ENCODE measurements at regions not wholly inside any gene's neighbourhood (a gene's known extent, or its start where the extent isn't known, plus 50 kb on each side); places are given as distances from the start of the nearest gene placed in this dataset.

GRCh38 chr1:38589036-38589435 is 270.5 kb downstream of the RRAGC start (continued):
- no peak for TF ChIP-seq ERG (CRISPR knock-in tag; IDR thresholded peaks at IDR 0.05)
- TF ChIP-seq KAT7 (CRISPR knock-in tag; IDR thresholded peaks at IDR 0.05; ENCODE audit: borderline replicate concordance): no peak
- no peak for TF ChIP-seq ZNF425 (CRISPR knock-in tag; conservative IDR thresholded peaks at IDR 0.05)
- TF ChIP-seq HMGXB4 (CRISPR knock-in tag; IDR thresholded peaks at IDR 0.05): no peak
- TF ChIP-seq FOXP4 (CRISPR knock-in tag; IDR thresholded peaks at IDR 0.05): no peak

- Mint-ChIP-seq H3K27me3 (ENCODE audit: low read depth) (no peaks in the 10 kb centered on the region), H3K27ac (no peak overlapping the region), H3K4me3 (no peak overlapping the region), H3K9me3 (peaks cover 20% of the 10 kb centered on the region), H3K36me3 (no peaks in the 10 kb centered on the region), H3K4me1 (peaks cover 6% of the 10 kb centered on the region)
- no peak for ATAC-seq
- DNase-seq (ENCODE audit: low spot score): no peak
- CTCF ChIA-PET: interaction anchor here (1.3 to 2.6 kb wide), 5 partner anchors 21 to 546 kb away, joined by 3 to 16 read pairs (median 4); no protein-coding TSS in a partner anchor
- POLR2A ChIA-PET: no interaction called here
- no peak for TF ChIP-seq NR1H2 (CRISPR knock-in tag; IDR thresholded peaks at IDR 0.05)
- TF ChIP-seq HMGA2 (CRISPR knock-in tag; IDR thresholded peaks at IDR 0.05): no peak
- TF ChIP-seq NFYB (CRISPR knock-in tag; conservative IDR thresholded peaks at IDR 0.05; ENCODE audit: low read depth): no peak
- no peak for TF ChIP-seq E2F1 (CRISPR knock-in tag; IDR thresholded peaks at IDR 0.05)
- TF ChIP-seq ZNF532 (CRISPR knock-in tag; IDR thresholded peaks at IDR 0.05; ENCODE audit: borderline replicate concordance): no peak
- no peak for TF ChIP-seq PRDM15 (CRISPR knock-in tag; IDR thresholded peaks at IDR 0.05)
- TF ChIP-seq USF1 (CRISPR knock-in tag; IDR thresholded peaks at IDR 0.05): no peak
- TF ChIP-seq ZNF416 (CRISPR knock-in tag; IDR thresholded peaks at IDR 0.05): no peak
- TF ChIP-seq KAT7 (CRISPR knock-in tag; IDR thresholded peaks at IDR 0.05; ENCODE audit: borderline replicate concordance): no peak
- no peak for TF ChIP-seq FOXK1 (CRISPR knock-in tag; IDR thresholded peaks at IDR 0.05)
- no peak for TF ChIP-seq ZNF232 (CRISPR knock-in tag; IDR thresholded peaks at IDR 0.05)
Measured at GRCh38 chr1:38587766-38588165, 271.8 kb downstream of the RRAGC start.

All from WTC11 (cell line).